ENCODE measurements at regions not wholly inside any gene's neighbourhood (a gene's known extent, or its start where the extent isn't known, plus 50 kb on each side); places are given as distances from the start of the nearest gene placed in this dataset.
"Not testable (repeated sequence)": the region's sequence is repeated elsewhere in the genome, so short reads cannot be mapped to it uniquely, and the experiment has no call there.

GRCh38 chr20:40630099-40630498 is 58.9 kb downstream of the MAFB start:
- no peak overlapping the region for H3K4me3 ChIP-seq (ENCODE audit: low read depth, low read length)
- H3K36me3 ChIP-seq (ENCODE audit: control insufficient read depth, insufficient read depth, low read length): no peaks in the 10 kb centered on the region
- no peaks in the 10 kb centered on the region for H3K27me3 ChIP-seq (ENCODE audit: control insufficient read depth, insufficient read depth, low read length)
- DNase-seq (ENCODE audit: low read depth): no peak
- TF ChIP-seq CTCF (IDR thresholded peaks at IDR 0.05; ENCODE audit: insufficient read depth, low read length, poor library complexity, severe bottlenecking): no peak

- no peak for DNase-seq (ENCODE audit: low read depth)
Measured at GRCh38 chr20:40628877-40629276, 60.2 kb downstream of the MAFB start.

GRCh38 chr20:40619053-40619452 is 70.0 kb downstream of the MAFB start:
- H3K27me3 ChIP-seq (ENCODE audit: control insufficient read depth, insufficient read depth, low read length); DNase-seq (ENCODE audit: low read depth); H3K4me3 ChIP-seq (ENCODE audit: low read depth, low read length); H3K36me3 ChIP-seq (ENCODE audit: control insufficient read depth, insufficient read depth, low read length): not testable (repeated sequence)

More at GRCh38 chr20:40628877-40629276, 60.2 kb downstream of the MAFB start:
- H3K27me3 ChIP-seq (ENCODE audit: control insufficient read depth, insufficient read depth, low read length): no peaks in the 10 kb centered on the region
- no peak overlapping the region for H3K4me3 ChIP-seq (ENCODE audit: low read depth, low read length)
- no peak for TF ChIP-seq CTCF (IDR thresholded peaks at IDR 0.05; ENCODE audit: insufficient read depth, low read length, poor library complexity, severe bottlenecking)
- no peaks in the 10 kb centered on the region for H3K36me3 ChIP-seq (ENCODE audit: control insufficient read depth, insufficient read depth, low read length)

- no peaks in the 10 kb centered on the region for H3K36me3 ChIP-seq (ENCODE audit: control insufficient read depth, insufficient read depth, low read length)
- DNase-seq (ENCODE audit: low read depth): no peak
- no peaks in the 10 kb centered on the region for H3K27me3 ChIP-seq (ENCODE audit: control insufficient read depth, insufficient read depth, low read length)
- H3K4me3 ChIP-seq (ENCODE audit: low read depth, low read length): no peak overlapping the region
- no peak for TF ChIP-seq CTCF (IDR thresholded peaks at IDR 0.05; ENCODE audit: insufficient read depth, low read length, poor library complexity, severe bottlenecking)
Measured at GRCh38 chr20:40617594-40617993, 71.4 kb downstream of the MAFB start.

- no peak for DNase-seq (ENCODE audit: low read depth)
- H3K27me3 ChIP-seq (ENCODE audit: control insufficient read depth, insufficient read depth, low read length): no peaks in the 10 kb centered on the region
- no peak for TF ChIP-seq CTCF (IDR thresholded peaks at IDR 0.05; ENCODE audit: insufficient read depth, low read length, poor library complexity, severe bottlenecking)
- no peak overlapping the region for H3K4me3 ChIP-seq (ENCODE audit: low read depth, low read length)
- H3K36me3 ChIP-seq (ENCODE audit: control insufficient read depth, insufficient read depth, low read length): no peaks in the 10 kb centered on the region
Measured at GRCh38 chr20:40612837-40613236, 76.2 kb downstream of the MAFB start.

GRCh38 chr20:40612247-40612646 is 76.8 kb downstream of the MAFB start:
- DNase-seq (ENCODE audit: low read depth): no peak
- no peaks in the 10 kb centered on the region for H3K36me3 ChIP-seq (ENCODE audit: control insufficient read depth, insufficient read depth, low read length)
- no peak overlapping the region for H3K4me3 ChIP-seq (ENCODE audit: low read depth, low read length)
- H3K27me3 ChIP-seq (ENCODE audit: control insufficient read depth, insufficient read depth, low read length): no peaks in the 10 kb centered on the region
- no peak for TF ChIP-seq CTCF (IDR thresholded peaks at IDR 0.05; ENCODE audit: insufficient read depth, low read length, poor library complexity, severe bottlenecking)

All from kidney epithelial cell (primary cell).